IgD-negative memory B cell (primary cell): ENCODE measurements at regions not wholly inside any gene's neighbourhood (a gene's known extent, or its start where the extent isn't known, plus 50 kb on each side); places are given as distances from the start of the nearest gene placed in this dataset.
A peak's percentile ranks its signal among the peaks of the same experiment; 100 is the strongest.

Experiments
- H3K27ac Mint-ChIP-seq, 3 donors: one replicate each; pipeline ENCODE4 v1.8.0; 2020 to 2022; ENCODE audit warnings: mild to moderate bottlenecking in 3 of 3, mixed read lengths in 3 of 3, moderate library complexity in 1 of 3
- H3K27me3 Mint-ChIP-seq: one replicate; pipeline ENCODE4 v1.8.0; 2021; ENCODE audit warnings: mixed read lengths
- H3K36me3 Mint-ChIP-seq: one replicate; pipeline ENCODE4 v1.8.0; 2020; ENCODE audit warnings: mild to moderate bottlenecking, mixed read lengths
- H3K4me1 Mint-ChIP-seq, 3 donors: one replicate each; pipeline ENCODE4 v1.8.0; 2020 to 2022; ENCODE audit warnings: mixed read lengths in 3 of 3, mild to moderate bottlenecking in 1 of 3
- H3K4me3 Mint-ChIP-seq, 4 donors: one replicate each; pipeline ENCODE4 v1.8.0; 2020 to 2022; ENCODE audit warnings: mild to moderate bottlenecking in 4 of 4, mixed read lengths in 4 of 4, moderate library complexity in 3 of 4
- H3K9me3 Mint-ChIP-seq, 3 donors: one replicate each; pipeline ENCODE4 v1.8.0; 2020 to 2021; ENCODE audit warnings: mixed read lengths in 3 of 3, mild to moderate bottlenecking in 1 of 3

DNA sequence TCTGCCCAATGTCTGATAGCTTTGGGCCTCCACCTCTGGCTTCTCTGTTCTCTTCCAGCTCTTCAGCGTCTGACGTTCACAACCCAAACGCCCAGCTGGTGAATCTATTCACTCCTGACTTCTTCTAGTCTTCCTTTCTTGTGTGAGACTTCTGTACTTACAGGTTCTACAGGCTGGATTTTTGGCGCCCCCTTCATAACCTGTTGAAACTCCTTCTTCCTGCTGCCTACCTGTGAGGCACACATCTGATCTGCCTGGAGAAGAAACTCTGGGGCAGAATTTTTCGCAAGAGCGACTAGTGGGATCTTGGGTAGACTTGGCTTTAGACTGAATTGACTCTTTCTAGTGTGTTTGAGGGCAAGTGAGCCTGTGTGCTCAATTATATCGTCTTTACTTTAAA, 249.3 kb downstream of the REEP3 start:
- Mint-ChIP-seq H3K27me3 (no peaks in the 10 kb centered on the region), H3K27ac (no peak overlapping the region), H3K9me3 (no peaks in the 10 kb centered on the region), H3K4me3 (no peak overlapping the region), H3K4me1 (no peaks in the 10 kb centered on the region), H3K36me3 (peaks cover 4% of the 10 kb centered on the region)

GRCh38 chr10:63772491-63772890, 251.3 kb downstream of the REEP3 start:
- H3K4me3 Mint-ChIP-seq: no peak overlapping the region
- H3K4me1 Mint-ChIP-seq: no peaks in the 10 kb centered on the region
- peaks cover 0 to 3% (median 0%) of the 10 kb centered on the region in 3 donors for H3K9me3 Mint-ChIP-seq
- H3K27me3 Mint-ChIP-seq: no peaks in the 10 kb centered on the region
- H3K36me3 Mint-ChIP-seq: peaks cover 4% of the 10 kb centered on the region
- H3K27ac Mint-ChIP-seq: no peak overlapping the region

DNA sequence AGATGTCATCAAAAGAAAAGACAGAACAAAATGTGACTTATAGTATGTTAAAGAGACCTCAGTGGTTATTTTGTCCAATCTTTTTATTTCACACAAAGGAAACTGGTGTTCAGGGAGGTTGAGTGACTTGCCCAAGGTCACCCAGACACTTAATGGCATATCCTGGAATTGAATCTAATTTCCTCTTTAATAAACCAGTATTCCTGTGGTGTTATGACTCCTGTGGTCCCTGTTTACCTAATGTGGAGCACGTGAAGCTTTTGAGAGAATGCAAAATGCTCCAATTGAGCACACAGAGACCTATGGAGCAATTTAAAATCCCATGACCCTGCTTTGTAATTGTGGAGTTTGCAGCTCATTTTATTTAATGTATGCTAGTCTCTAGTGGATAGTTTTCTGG, 251.9 kb downstream of the REEP3 start:
- Mint-ChIP-seq H3K9me3 (peaks cover 0 to 3% (median 0%) of the 10 kb centered on the region in 3 donors), H3K4me3 (no peak overlapping the region), H3K27me3 (peaks cover 1% of the 10 kb centered on the region), H3K4me1 (no peaks in the 10 kb centered on the region), H3K36me3 (peaks cover 4% of the 10 kb centered on the region), H3K27ac (no peak overlapping the region)

- peaks cover 6% of the 10 kb centered on the region for H3K27me3 Mint-ChIP-seq
- peaks cover 3% of the 10 kb centered on the region for H3K36me3 Mint-ChIP-seq
- no peaks in the 10 kb centered on the region for H3K4me1 Mint-ChIP-seq
- H3K9me3 Mint-ChIP-seq: peaks cover 0 to 3% (median 3%) of the 10 kb centered on the region in 3 donors
- no peak overlapping the region for H3K27ac Mint-ChIP-seq
- H3K4me3 Mint-ChIP-seq: no peak overlapping the region
Observed at GRCh38 chr10:63773962-63774361, 252.8 kb downstream of the REEP3 start.

DNA sequence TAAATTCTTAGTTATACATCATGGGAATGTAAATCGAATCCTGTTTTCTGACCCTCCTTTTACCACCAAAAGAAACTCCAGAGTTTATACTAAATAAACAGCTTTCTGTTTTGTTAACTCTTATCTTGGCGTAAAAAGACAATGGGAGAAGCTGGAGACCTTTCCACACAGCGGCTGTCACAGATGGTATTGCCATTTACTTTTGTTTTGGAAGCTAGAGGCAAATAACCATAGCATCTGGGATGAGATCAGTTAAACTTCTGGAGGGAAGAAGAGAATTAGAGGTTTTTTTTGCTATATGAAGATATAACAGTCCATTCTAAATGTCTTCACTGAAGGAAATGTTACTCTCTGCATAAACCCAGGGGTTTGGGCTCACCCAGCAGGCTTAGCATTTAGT, 258.9 kb downstream of the REEP3 start:
- Mint-ChIP-seq H3K9me3 (peaks cover 0 to 7% (median 5%) of the 10 kb centered on the region in 3 donors), H3K27me3 (peaks cover 8% of the 10 kb centered on the region), H3K4me1 (no peaks in the 10 kb centered on the region), H3K36me3 (no peaks in the 10 kb centered on the region), H3K27ac (no peak overlapping the region), H3K4me3 (no peak overlapping the region)

DNA sequence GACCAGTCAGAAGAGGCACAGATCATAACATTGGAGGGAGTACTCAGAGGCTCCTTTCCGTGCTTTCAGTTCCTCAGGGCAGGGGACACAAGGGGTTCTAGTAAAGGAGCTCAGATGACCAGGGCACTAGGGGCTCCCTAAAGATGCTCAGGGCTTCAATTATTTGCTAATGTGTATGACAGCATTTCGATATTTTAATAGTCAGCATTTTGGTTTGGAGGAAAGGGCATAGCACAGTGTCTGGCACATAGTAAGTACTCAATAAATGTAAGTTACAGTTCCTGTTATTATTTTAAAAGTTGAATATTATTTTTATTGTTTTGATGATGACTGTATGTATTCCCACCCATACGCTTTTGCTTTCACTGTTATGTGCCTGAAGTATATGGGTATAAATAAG, 260.0 kb downstream of the REEP3 start:
- no peak overlapping the region for H3K27ac Mint-ChIP-seq
- no peak overlapping the region for H3K4me3 Mint-ChIP-seq
- peaks cover 8% of the 10 kb centered on the region for H3K27me3 Mint-ChIP-seq
- H3K4me1 Mint-ChIP-seq: no peaks in the 10 kb centered on the region
- no peaks in the 10 kb centered on the region for H3K36me3 Mint-ChIP-seq
- peaks cover 0 to 7% (median 5%) of the 10 kb centered on the region in 3 donors for H3K9me3 Mint-ChIP-seq

DNA sequence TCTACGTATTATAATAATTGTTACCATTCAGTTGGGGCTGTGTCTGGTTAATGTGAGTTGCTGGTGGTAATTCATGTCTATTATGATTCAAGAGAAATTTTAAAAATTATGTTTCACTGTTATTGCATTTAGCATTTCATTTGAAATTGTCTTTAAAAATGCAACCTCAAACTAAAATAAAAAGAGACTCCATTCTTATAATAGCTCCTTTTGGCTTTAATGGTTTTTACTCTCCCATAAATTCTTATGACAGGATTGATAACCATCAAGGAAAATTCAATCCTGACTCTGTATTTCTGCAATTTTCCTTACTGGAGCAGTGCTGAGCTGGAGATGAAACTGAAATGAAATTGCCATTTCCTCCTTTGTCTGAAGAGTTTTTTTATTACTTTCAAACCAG, 262.7 kb downstream of the REEP3 start:
- H3K27me3 Mint-ChIP-seq: peaks cover 10% of the 10 kb centered on the region
- H3K27ac Mint-ChIP-seq: no peak overlapping the region
- H3K36me3 Mint-ChIP-seq: no peaks in the 10 kb centered on the region
- no peak overlapping the region for H3K4me3 Mint-ChIP-seq
- H3K4me1 Mint-ChIP-seq: no peaks in the 10 kb centered on the region
- peaks cover 0 to 5% (median 2%) of the 10 kb centered on the region in 3 donors for H3K9me3 Mint-ChIP-seq

DNA sequence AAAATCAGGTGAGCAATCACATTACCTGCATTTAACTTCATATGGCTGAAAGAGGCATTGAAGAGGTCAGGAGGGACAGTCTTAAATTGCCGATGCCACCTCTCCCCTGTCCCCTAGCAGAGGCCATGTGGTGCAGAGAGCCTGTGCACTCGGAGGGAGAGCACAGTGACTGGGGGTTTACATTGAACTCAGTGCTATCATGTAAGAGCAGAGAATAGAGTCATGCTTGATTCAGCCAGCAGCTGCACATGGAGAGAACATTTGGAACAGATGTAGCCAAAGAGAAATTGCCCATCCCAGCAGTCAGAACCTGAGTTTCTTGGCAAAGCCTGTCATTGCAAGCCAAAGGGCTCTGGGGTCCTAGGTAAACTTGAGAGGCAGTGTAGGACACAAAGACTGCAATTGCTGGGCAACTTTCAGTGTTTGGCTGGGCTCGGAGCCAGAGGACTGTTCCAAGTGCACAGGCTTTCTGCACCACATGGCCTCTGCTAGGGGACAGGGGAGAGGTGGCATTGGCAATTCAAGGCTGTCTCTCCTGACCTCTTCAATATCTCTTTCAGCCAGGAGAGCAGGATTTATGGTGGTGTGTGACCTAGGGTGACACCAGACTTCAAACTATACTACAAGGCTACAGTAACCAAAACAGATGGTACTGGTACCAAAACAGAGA, 267.1 kb downstream of the REEP3 start:
- Mint-ChIP-seq H3K27ac (no peak overlapping the region), H3K9me3 (peaks cover 0 to 4% (median 0%) of the 10 kb centered on the region in 3 donors)

GRCh38 chr10:63795094-63795860, 274.1 kb downstream of the REEP3 start:
- Mint-ChIP-seq H3K9me3 (peaks cover 0 to 4% (median 0%) of the 10 kb centered on the region in 3 donors), H3K27ac (no peak overlapping the region), H3K4me3 (no peak overlapping the region), H3K27me3 (peaks cover 9% of the 10 kb centered on the region), H3K4me1 (no peaks in the 10 kb centered on the region), H3K36me3 (peaks cover 4% of the 10 kb centered on the region)

More for the DNA sequence above, 267.1 kb downstream of the REEP3 start:
- peaks cover 4% of the 10 kb centered on the region for H3K36me3 Mint-ChIP-seq
- H3K4me3 Mint-ChIP-seq: no peak overlapping the region
- peaks cover 11% of the 10 kb centered on the region for H3K27me3 Mint-ChIP-seq
- no peaks in the 10 kb centered on the region for H3K4me1 Mint-ChIP-seq

DNA sequence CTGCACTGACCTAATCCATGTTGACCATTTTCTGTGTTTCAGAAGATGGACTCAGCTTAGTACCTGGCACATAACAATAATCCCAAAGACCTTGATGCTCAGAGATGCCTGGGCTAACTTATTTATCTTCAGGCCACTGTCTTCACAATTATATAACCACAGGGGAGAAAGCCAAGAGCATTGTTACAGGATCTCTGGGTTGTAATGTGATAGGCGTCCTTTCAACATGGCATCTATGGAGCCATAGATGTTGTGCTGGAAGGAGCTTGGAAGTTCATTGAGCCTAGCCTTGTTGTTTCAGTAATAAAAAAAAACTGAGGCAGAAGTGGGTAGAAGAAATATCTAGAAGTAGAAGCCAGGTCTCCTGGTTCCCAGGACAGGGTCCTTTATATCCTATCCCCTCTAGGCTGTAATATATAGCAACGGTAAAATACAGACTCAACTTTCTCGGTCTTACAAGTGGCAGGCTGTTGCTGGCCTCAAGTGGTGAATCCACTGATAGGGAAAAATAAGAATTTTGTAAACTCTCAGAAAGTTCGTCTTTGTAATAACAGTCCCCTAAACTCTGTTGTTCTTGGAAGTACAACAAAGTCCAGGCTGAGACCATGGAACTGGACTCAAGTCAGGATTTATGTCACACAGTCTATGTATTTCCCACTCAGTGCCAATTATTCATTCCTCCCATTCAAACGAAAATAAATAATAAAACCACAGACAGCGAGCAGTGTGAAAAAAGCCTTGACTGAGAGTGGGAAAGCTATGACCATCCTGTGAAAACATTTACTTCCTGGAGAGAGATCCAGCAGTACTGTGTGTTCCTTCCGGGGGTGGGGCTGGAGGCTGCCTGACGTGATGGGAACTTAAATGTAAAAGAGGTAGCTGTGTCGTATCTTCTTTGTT, 277.6 kb downstream of the REEP3 start:
- Mint-ChIP-seq H3K27ac (no peak overlapping the region), H3K4me3 (peak overlapping the region in 1 of 4 donors; percentile 29), H3K4me1 (no peaks in the 10 kb centered on the region)

DNA sequence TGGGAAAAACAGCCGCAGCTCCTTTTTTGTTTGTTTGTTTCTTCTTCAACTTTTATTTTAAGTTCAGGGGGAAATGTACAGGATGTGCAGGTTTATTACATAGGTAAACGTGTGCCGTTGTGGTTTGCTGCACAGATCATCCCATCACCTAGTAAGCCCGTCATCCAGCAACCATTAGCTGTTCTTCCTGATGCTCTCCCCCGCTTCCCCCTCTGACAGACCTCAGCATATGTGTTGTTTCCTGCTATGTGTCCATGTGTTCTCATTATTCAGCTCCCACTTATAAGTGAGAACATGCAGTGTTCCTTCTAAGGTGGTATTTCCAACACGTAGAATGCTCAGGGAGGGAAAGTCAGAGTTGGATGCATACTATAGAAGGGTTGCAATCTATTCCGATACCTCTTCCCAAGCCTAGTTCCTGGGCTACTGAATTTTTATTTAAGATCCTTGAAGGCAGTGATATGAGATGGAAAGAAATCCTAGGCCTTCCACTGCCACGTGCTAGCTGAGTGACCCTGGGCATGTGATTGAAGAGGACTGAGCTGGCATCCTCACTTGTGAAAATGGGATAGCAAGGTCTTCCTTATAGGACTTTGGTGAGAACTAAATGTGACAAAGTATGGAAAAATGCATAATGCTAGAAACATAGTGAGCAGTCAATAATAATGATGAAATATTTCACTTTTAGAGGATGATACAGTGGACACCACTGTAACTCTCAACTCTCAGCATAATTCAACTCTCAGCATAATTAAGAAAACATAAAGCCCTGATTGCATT, 278.5 kb downstream of the REEP3 start:
- no peaks in the 10 kb centered on the region for H3K9me3 Mint-ChIP-seq
- peaks cover 8% of the 10 kb centered on the region for H3K27me3 Mint-ChIP-seq
- no peak overlapping the region for H3K27ac Mint-ChIP-seq
- no peaks in the 10 kb centered on the region for H3K36me3 Mint-ChIP-seq
- H3K4me1 Mint-ChIP-seq: no peaks in the 10 kb centered on the region
- no peak overlapping the region for H3K4me3 Mint-ChIP-seq

More for the DNA sequence above, 277.6 kb downstream of the REEP3 start:
- no peaks in the 10 kb centered on the region for H3K36me3 Mint-ChIP-seq
- no peaks in the 10 kb centered on the region for H3K9me3 Mint-ChIP-seq
- H3K27me3 Mint-ChIP-seq: peaks cover 8% of the 10 kb centered on the region

- Mint-ChIP-seq H3K9me3 (peaks cover 0 to 2% (median 0%) of the 10 kb centered on the region in 3 donors), H3K4me3 (no peak overlapping the region), H3K27me3 (peaks cover 8% of the 10 kb centered on the region), H3K27ac (no peak overlapping the region), H3K36me3 (no peaks in the 10 kb centered on the region), H3K4me1 (no peaks in the 10 kb centered on the region)
Observed at GRCh38 chr10:63801166-63801565, 280.0 kb downstream of the REEP3 start.

- Mint-ChIP-seq H3K27ac (no peak overlapping the region), H3K27me3 (peaks cover 3% of the 10 kb centered on the region), H3K4me1 (no peaks in the 10 kb centered on the region), H3K36me3 (peaks cover 2% of the 10 kb centered on the region), H3K4me3 (no peak overlapping the region), H3K9me3 (peaks cover 0 to 10% (median 2%) of the 10 kb centered on the region in 3 donors)
Observed at GRCh38 chr10:63806330-63806729, 285.1 kb downstream of the REEP3 start.

- no peak overlapping the region for H3K27ac Mint-ChIP-seq
- peaks cover 0 to 9% (median 3%) of the 10 kb centered on the region in 3 donors for H3K9me3 Mint-ChIP-seq
Observed at GRCh38 chr10:63812501-63812900, 291.3 kb downstream of the REEP3 start.

More at GRCh38 chr10:63812501-63812900, 291.3 kb downstream of the REEP3 start:
- Mint-ChIP-seq H3K4me3 (no peak overlapping the region), H3K4me1 (no peaks in the 10 kb centered on the region), H3K27me3 (peaks cover 6% of the 10 kb centered on the region), H3K36me3 (no peaks in the 10 kb centered on the region)
